ENCODE measurements at regions not wholly inside any gene's neighbourhood (a gene's known extent, or its start where the extent isn't known, plus 50 kb on each side); places are given as distances from the start of the nearest gene placed in this dataset.
A peak's percentile ranks its signal among the peaks of the same experiment; 100 is the strongest.

DNA sequence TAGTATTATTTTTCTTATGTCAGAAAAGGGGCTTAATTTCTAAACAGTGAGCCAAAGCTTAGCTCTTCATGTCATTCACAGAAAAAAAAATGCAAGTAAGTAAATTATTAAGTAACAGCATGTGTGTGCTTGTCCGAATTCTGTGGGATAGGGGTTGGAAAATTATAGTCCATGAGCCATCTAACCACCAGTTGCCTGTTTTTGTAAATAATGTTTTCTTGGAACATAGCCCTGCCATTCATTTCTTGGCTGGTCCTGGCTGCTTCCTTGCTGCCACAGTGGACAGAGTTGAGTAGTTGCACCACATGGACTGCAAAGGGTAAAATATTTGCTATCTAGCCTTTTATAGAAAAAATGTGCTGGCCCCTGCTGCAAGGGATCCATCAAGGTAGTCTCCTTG is 513.7 kb upstream of the WWC1 start:
- ATAC-seq (no peak), DNase-seq (no peak)
- intact Hi-C loops (cut with DNase I), result no loop called here
- Histone ChIP-seq H3K27ac (no peak overlapping the region), H3K4me1 (no peaks in the 10 kb centered on the region), H3K4me3 (no peak overlapping the region), H3K36me3 (replicated peaks in 1 of 2; ENCODE audit: insufficient read depth in 1 of 2, low read depth in 2 of 2) (no peaks in the 10 kb centered on the region), H3K9me3 (no peaks in the 10 kb centered on the region), H3K27me3 (no peaks in the 10 kb centered on the region)
- WGBS, 2 donors, result 6 to 41% methylated on average over 1 of the region's 1 CpG
- TF ChIP-seq POLR2A (IDR thresholded peaks at IDR 0.05), result no peak
- TF ChIP-seq, protein P1, sequence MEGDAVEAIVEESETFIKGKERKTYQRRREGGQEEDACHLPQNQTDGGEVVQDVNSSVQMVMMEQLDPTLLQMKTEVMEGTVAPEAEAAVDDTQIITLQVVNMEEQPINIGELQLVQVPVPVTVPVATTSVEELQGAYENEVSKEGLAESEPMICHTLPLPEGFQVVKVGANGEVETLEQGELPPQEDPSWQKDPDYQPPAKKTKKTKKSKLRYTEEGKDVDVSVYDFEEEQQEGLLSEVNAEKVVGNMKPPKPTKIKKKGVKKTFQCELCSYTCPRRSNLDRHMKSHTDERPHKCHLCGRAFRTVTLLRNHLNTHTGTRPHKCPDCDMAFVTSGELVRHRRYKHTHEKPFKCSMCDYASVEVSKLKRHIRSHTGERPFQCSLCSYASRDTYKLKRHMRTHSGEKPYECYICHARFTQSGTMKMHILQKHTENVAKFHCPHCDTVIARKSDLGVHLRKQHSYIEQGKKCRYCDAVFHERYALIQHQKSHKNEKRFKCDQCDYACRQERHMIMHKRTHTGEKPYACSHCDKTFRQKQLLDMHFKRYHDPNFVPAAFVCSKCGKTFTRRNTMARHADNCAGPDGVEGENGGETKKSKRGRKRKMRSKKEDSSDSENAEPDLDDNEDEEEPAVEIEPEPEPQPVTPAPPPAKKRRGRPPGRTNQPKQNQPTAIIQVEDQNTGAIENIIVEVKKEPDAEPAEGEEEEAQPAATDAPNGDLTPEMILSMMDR (IDR thresholded peaks at IDR 0.05), result no peak

DNA sequence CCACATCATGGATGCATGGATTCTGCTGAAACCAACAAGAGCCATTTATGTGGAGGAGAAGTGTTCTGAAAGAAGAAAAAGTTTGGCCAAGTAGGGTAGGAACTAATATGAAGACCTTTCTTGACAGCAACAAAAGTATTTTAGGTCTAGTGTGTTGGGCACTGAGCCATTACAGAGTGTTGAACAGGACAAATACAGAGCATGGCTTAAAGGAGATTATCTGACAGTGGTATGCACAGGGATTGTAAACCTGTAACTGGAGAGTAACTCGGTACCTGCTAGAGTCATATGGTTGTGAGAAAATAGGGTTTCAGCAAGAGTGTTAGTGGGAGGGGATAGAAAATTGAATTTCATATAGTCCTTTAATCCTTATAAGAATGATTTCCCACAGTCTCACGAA is 513.2 kb upstream of the WWC1 start:
- Histone ChIP-seq H3K9me3 (no peaks in the 10 kb centered on the region), H3K36me3 (replicated peaks in 1 of 2; ENCODE audit: insufficient read depth in 1 of 2, low read depth in 2 of 2) (no peaks in the 10 kb centered on the region), H3K27ac (no peak overlapping the region), H3K27me3 (no peaks in the 10 kb centered on the region), H3K4me3 (no peak overlapping the region), H3K4me1 (no peaks in the 10 kb centered on the region)
- intact Hi-C loops (cut with DNase I), result no loop called here
- ATAC-seq, result no peak
- no peak for TF ChIP-seq POLR2A (IDR thresholded peaks at IDR 0.05)
- TF ChIP-seq, protein P1 (IDR thresholded peaks at IDR 0.05), result no peak
- 50 to 66% methylated on average over 2 of the region's 2 CpGs for WGBS, 2 donors
- DNase-seq, result no peak

DNA sequence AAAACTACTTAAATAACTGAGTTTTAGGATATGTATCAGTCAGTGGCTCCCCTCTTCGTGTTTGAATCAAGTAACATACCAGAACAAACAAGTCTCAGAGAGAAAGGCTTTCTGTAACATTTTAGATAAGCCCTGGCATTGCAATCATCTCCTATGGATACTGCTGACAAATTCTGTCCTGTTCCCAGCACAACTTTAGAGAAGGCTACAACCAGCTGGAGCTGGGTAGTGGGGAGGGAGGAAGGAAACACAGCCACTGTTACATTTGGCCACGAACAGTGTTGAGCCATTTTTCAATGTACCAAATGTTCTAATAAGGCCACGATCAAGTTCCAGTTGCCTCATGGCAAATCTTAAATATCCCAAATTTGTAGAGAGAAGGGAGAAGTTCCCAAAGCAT is 511.8 kb upstream of the WWC1 start:
- H3K27ac ChIP-seq, result no peak overlapping the region
- H3K4me3 ChIP-seq, result no peak overlapping the region
- ATAC-seq (no peak), DNase-seq (no peak)
- TF ChIP-seq, protein P1 (IDR thresholded peaks at IDR 0.05), result no peak
- TF ChIP-seq POLR2A (IDR thresholded peaks at IDR 0.05), result no peak
- no peaks in the 10 kb centered on the region for H3K27me3 ChIP-seq
- no peaks in the 10 kb centered on the region for H3K4me1 ChIP-seq
- no peaks in the 10 kb centered on the region for H3K9me3 ChIP-seq
- 48 to 60% methylated on average over 3 of the region's 3 CpGs for WGBS, 2 donors
- intact Hi-C loops (cut with DNase I), result no loop called here
- no peaks in the 10 kb centered on the region for H3K36me3 ChIP-seq (replicated peaks in 1 of 2; ENCODE audit: insufficient read depth in 1 of 2, low read depth in 2 of 2)

DNA sequence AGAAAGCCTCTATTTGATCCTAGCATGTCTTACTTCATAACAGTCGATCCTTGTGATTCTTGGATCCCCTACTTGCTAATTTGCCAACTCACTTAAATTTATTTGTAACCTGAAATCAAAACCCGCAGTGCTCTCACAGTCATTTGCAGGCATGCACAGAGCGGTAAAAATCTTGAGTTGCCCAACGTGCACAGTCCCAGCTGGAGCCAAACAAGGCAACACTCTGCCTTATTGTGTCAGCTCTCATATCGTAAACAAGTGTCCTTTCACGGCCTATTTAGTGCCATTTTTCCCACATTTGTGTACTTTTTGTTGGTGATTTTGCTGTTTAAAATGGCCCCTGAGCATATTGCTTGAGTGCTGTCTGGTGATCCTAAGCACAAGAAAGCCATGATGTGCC is 511.3 kb upstream of the WWC1 start:
- H3K27ac ChIP-seq, result no peak overlapping the region
- H3K4me1 ChIP-seq, result no peaks in the 10 kb centered on the region
- H3K4me3 ChIP-seq, result no peak overlapping the region
- TF ChIP-seq, protein P1 (IDR thresholded peaks at IDR 0.05), result no peak
- TF ChIP-seq POLR2A (IDR thresholded peaks at IDR 0.05), result no peak
- WGBS, 2 donors, result 72 to 75% methylated on average over 6 of the region's 6 CpGs
- DNase-seq (no peak), ATAC-seq (no peak)
- no peaks in the 10 kb centered on the region for H3K36me3 ChIP-seq (replicated peaks in 1 of 2; ENCODE audit: insufficient read depth in 1 of 2, low read depth in 2 of 2)
- H3K27me3 ChIP-seq, result no peaks in the 10 kb centered on the region
- H3K9me3 ChIP-seq, result no peaks in the 10 kb centered on the region
- intact Hi-C loops (cut with DNase I), result no loop called here

DNA sequence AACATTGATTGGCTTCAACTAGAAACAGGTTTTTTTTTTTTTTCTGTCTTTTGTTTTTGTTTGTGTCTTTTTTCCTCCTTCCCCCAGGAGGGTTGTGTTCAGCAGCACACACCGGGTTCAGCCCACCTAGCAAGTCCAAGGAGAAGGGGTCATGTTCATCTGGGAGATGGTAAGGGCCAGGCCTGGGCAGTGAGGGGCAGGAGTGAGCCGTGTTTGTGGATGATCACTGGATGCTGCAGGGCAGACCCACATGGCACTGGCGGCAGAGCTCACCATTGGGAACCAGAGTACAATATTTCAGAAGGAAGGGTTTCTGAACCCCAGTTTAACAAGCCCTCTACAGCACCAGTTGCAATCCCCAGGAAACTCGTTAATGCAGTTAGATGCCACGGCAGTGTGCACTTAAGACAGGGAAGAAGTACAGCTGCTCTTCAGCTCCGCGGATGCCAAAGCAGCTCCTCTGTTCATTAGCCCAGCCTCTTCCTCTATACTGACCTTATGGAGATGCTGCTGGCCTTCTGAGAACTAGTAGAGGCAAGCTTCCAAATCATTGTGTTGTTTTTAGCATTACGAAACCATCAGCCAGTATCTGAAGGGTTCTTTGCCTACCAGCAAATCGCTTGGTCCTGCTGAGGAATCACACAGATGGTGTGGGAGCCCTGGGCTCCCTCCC is 508.2 kb upstream of the WWC1 start:
- 77 to 87% methylated on average over 9 of the region's 9 CpGs for WGBS, 2 donors
- intact Hi-C loops (cut with DNase I), result no loop called here
- DNase-seq (peak in 1 of 4 donors; percentile 11), ATAC-seq (no peak)
- Histone ChIP-seq H3K4me1 (no peaks in the 10 kb centered on the region), H3K4me3 (no peak overlapping the region), H3K9me3 (no peaks in the 10 kb centered on the region), H3K27me3 (no peaks in the 10 kb centered on the region), H3K36me3 (replicated peaks in 1 of 2; ENCODE audit: insufficient read depth in 1 of 2, low read depth in 2 of 2) (no peaks in the 10 kb centered on the region), H3K27ac (no peak overlapping the region)
- TF ChIP-seq, protein P1 (IDR thresholded peaks at IDR 0.05), result no peak
- TF ChIP-seq POLR2A (IDR thresholded peaks at IDR 0.05), result no peak
